ENCODE measurements at regions not wholly inside any gene's neighbourhood (a gene's known extent, or its start where the extent isn't known, plus 50 kb on each side); places are given as distances from the start of the nearest gene placed in this dataset.

DNA sequence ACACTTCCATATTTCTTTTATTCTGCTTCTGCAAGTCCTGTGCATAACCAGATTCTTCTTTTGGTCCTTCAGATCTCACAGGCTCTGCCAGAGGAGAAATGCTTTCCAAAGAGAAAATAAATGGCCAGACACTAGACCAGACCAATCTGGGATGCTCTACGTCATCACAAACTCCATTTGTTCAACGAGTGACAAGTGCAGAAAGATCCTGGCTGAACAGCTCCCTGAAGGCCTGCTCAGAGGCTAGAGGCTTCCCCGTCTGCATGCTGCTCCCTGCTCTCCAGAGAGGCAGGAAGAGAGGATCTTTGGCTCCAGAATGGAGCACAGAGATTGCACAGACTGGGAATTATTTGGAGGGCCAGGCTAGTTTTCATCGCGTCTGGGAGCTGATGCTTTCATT, 232.7 kb downstream of the MAF start:
- Histone ChIP-seq H3K9ac (ENCODE audit: insufficient read depth, low read depth, low read length) (no peak overlapping the region), H3K36me3 (replicated peaks in 1 of 2; ENCODE audit: control insufficient read depth in 1 of 2, insufficient read depth in 2 of 2, low read length in 2 of 2) (no peaks in the 10 kb centered on the region), H3K27ac (ENCODE audit: extremely low read length, insufficient read depth, low read length) (no peak overlapping the region), H3K27me3 (ENCODE audit: control insufficient read depth in 1 of 2, insufficient read depth in 2 of 2, low read length in 2 of 2) (peaks cover 0 to 5% of the 10 kb centered on the region in 2 experiments; a peak in 2 of 5 replicates), H3K4me1 (ENCODE audit: insufficient read depth, low read length) (no peaks in the 10 kb centered on the region), H3K4me2 (ENCODE audit: low read depth, low read length) (no peak overlapping the region), H4K20me1 (ENCODE audit: insufficient read depth, low read length) (no peaks in the 10 kb centered on the region), H3K9me3 (ENCODE audit: low read length) (no peaks in the 10 kb centered on the region), H3K4me3 (replicated peaks in 1 of 3; ENCODE audit: insufficient read depth in 1 of 3, low read depth in 2 of 3, low read length in 3 of 3) (no peak overlapping the region), H2AFZ (ENCODE audit: low read length) (no peak overlapping the region), H3K79me2 (ENCODE audit: insufficient read depth, low read length) (no peaks in the 10 kb centered on the region)
- intact Hi-C loops (cut with micrococcal nuclease; ENCODE audit: unreplicated experiment), result no loop called here
- no TSS peak for BruUV-seq (replicated peaks)
- WGBS (ENCODE audit: low lambda C conversion rate), result 9% methylated on average over 5 of the region's 5 CpGs
- in situ Hi-C loops (cut with HindIII; ENCODE audit: extremely low pct_ligation_motif_present, low pct_unique_long_range_greater_than_20kb), result no loop called here
- TF ChIP-seq ZNF253 (CRISPR knock-in tag; IDR thresholded peaks at IDR 0.05; ENCODE audit: borderline replicate concordance) (no peak), CREB1 (IDR thresholded peaks at IDR 0.05) (peak; percentile 68), CREB1 (CRISPR knock-in tag; IDR thresholded peaks at IDR 0.05) (no peak)
- POLR2A ChIA-PET, result no interaction called here
- DNase-seq (ENCODE audit: low spot score) (no peak), FAIRE-seq (no peak), ATAC-seq (no peak)
- CTCF ChIA-PET (ENCODE audit: low intra/inter-chr PET ratio, low total read pairs), result no interaction called here

DNA sequence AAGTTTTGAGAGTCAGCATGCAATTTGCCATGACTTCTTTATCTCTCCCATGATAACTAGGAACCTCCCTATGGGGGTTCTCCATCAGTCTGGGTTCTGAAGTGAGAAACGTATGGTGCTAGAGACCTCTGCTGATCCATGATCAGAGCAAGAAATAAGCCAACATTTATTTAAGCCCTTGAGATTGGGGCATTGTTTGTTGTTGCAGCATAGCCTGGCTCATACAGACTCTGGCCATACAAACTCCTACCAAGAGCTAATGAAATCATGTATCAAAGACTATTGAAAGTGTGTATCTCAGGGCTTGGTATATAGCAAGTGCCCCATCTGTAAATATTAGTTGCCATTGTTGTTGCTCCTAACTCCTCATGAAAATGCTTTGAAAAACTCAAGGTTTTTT, 233.9 kb downstream of the MAF start:
- peaks cover 0 to 5% of the 10 kb centered on the region in 2 experiments; a peak in 2 of 5 replicates for H3K27me3 ChIP-seq (ENCODE audit: control insufficient read depth in 1 of 2, insufficient read depth in 2 of 2, low read length in 2 of 2)
- H2AFZ ChIP-seq (ENCODE audit: low read length), result no peak overlapping the region
- H3K9me3 ChIP-seq (ENCODE audit: low read length), result no peaks in the 10 kb centered on the region
- ATAC-seq (no peak), DNase-seq (ENCODE audit: low spot score) (no peak), FAIRE-seq (no peak)
- no peaks in the 10 kb centered on the region for H3K4me1 ChIP-seq (ENCODE audit: insufficient read depth, low read length)
- H3K9ac ChIP-seq (ENCODE audit: insufficient read depth, low read depth, low read length), result no peak overlapping the region
- no peaks in the 10 kb centered on the region for H3K79me2 ChIP-seq (ENCODE audit: insufficient read depth, low read length)
- ChIA-PET CTCF (ENCODE audit: low intra/inter-chr PET ratio, low total read pairs) (no interaction called here), POLR2A (no interaction called here)
- TF ChIP-seq ZNF329 (CRISPR knock-in tag; IDR thresholded peaks at IDR 0.05; ENCODE audit: low read depth) (no peak), MEIS2 (CRISPR knock-in tag; IDR thresholded peaks at IDR 0.05) (no peak), ZNF577 (CRISPR knock-in tag; IDR thresholded peaks at IDR 0.05; ENCODE audit: borderline replicate concordance, low read depth) (no peak), ZNF12 (CRISPR knock-in tag; IDR thresholded peaks at IDR 0.05) (peak; percentile 91), ZNF83 (CRISPR knock-in tag; IDR thresholded peaks at IDR 0.05; ENCODE audit: borderline replicate concordance) (no peak), ZNF232 (CRISPR knock-in tag; IDR thresholded peaks at IDR 0.05; ENCODE audit: borderline replicate concordance) (no peak), ZNF264 (CRISPR knock-in tag; IDR thresholded peaks at IDR 0.05) (no peak)
- TF ChIP-seq, protein P1, sequence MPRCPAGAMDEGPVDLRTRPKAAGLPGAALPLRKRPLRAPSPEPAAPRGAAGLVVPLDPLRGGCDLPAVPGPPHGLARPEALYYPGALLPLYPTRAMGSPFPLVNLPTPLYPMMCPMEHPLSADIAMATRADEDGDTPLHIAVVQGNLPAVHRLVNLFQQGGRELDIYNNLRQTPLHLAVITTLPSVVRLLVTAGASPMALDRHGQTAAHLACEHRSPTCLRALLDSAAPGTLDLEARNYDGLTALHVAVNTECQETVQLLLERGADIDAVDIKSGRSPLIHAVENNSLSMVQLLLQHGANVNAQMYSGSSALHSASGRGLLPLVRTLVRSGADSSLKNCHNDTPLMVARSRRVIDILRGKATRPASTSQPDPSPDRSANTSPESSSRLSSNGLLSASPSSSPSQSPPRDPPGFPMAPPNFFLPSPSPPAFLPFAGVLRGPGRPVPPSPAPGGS (CRISPR knock-in tag; IDR thresholded peaks at IDR 0.05), result no peak
- TF ChIP-seq, protein P2, sequence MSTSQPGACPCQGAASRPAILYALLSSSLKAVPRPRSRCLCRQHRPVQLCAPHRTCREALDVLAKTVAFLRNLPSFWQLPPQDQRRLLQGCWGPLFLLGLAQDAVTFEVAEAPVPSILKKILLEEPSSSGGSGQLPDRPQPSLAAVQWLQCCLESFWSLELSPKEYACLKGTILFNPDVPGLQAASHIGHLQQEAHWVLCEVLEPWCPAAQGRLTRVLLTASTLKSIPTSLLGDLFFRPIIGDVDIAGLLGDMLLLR (CRISPR knock-in tag; IDR thresholded peaks at IDR 0.05), result no peak
- H3K4me3 ChIP-seq (replicated peaks in 1 of 3; ENCODE audit: insufficient read depth in 1 of 3, low read depth in 2 of 3, low read length in 3 of 3), result no peak overlapping the region
- no peak overlapping the region for H3K4me2 ChIP-seq (ENCODE audit: low read depth, low read length)
- H3K36me3 ChIP-seq (replicated peaks in 1 of 2; ENCODE audit: control insufficient read depth in 1 of 2, insufficient read depth in 2 of 2, low read length in 2 of 2), result no peaks in the 10 kb centered on the region
- in situ Hi-C loops (cut with HindIII; ENCODE audit: extremely low pct_ligation_motif_present, low pct_unique_long_range_greater_than_20kb) (no loop called here), intact Hi-C loops (cut with micrococcal nuclease; ENCODE audit: unreplicated experiment) (no loop called here)
- WGBS (ENCODE audit: low lambda C conversion rate), result 7% methylated on average over 1 of the region's 1 CpG
- no TSS peak for BruUV-seq (replicated peaks)
- no peaks in the 10 kb centered on the region for H4K20me1 ChIP-seq (ENCODE audit: insufficient read depth, low read length)
- no peak overlapping the region for H3K27ac ChIP-seq (ENCODE audit: extremely low read length, insufficient read depth, low read length)
